HCT116 (cell line): ENCODE measurements at regions not wholly inside any gene's neighbourhood (a gene's known extent, or its start where the extent isn't known, plus 50 kb on each side); places are given as distances from the start of the nearest gene placed in this dataset.

Experiments
- ATF3 ChIP-seq: IDR thresholded peaks from 2 replicates; pipeline ENCODE4 v1.6.1; 2012
- CEBPB ChIP-seq: IDR thresholded peaks from 2 replicates; pipeline ENCODE4 v1.6.1; 2012; ENCODE audit warnings: low read depth
- CTCF ChIP-seq, 3 experiments: fragments of 200-600 bp in 1 of 3; sonication (generic) in 1 of 3; IDR thresholded peaks in 2 of 3; conservative IDR thresholded peaks in 1 of 3; 2 replicates each; pipeline ENCODE4 v1.5.1; 2012 to 2017; ENCODE audit warnings: low read depth in 2 of 3, low read length in 2 of 3, antibody characterized with exemption in 1 of 3, borderline replicate concordance in 1 of 3, control low read depth in 1 of 3, mild to moderate bottlenecking in 1 of 3, mixed read lengths in 1 of 3, mixed run types in 1 of 3, moderate library complexity in 1 of 3; ENCODE audit not compliant: insufficient read depth in 1 of 3
- EZH2 ChIP-seq: fragments of 200-600 bp; sonication (generic); IDR thresholded peaks from 2 replicates; pipeline ENCODE4 v1.6.1; 2017; ENCODE audit warnings: antibody characterized with exemption, mixed run types
- EZH2phosphoT487 ChIP-seq: fragments of 200-600 bp; IDR thresholded peaks from 2 replicates; pipeline ENCODE4 v1.6.1; 2018; ENCODE audit warnings: antibody characterized with exemption, borderline replicate concordance
- MAX ChIP-seq: IDR thresholded peaks from 2 replicates; pipeline ENCODE4 v1.6.1; 2012
- POLR2A ChIP-seq: IDR thresholded peaks from 2 replicates; pipeline ENCODE4 v1.7.0; 2011; ENCODE audit warnings: borderline replicate concordance; ENCODE audit not compliant: insufficient read depth, insufficient read length; ENCODE audit errors: extremely low read depth
- POLR2AphosphoS5 ChIP-seq: IDR thresholded peaks from 2 replicates; pipeline ENCODE4 v1.6.1; 2011; ENCODE audit warnings: mild to moderate bottlenecking, low read depth, low read length, moderate library complexity
- RAD21 ChIP-seq: IDR thresholded peaks from 2 replicates; pipeline ENCODE4 v1.6.1; 2012; ENCODE audit warnings: low read depth, mild to moderate bottlenecking
- REST ChIP-seq: IDR thresholded peaks from 2 replicates; pipeline ENCODE4 v1.6.1; 2012; ENCODE audit warnings: low read depth

- TF ChIP-seq EZH2 = no peak
- TF ChIP-seq CTCF (IDR thresholded peaks at IDR 0.05 in 2 of 3, conservative IDR thresholded peaks at IDR 0.05 in 1 of 3; ENCODE audit: borderline replicate concordance in 1 of 3, insufficient read depth in 1 of 3, low read depth in 2 of 3, low read length in 2 of 3) = no peak
- no peak for TF ChIP-seq REST
- no peak for TF ChIP-seq ATF3
- no peak for TF ChIP-seq EZH2phosphoT487
- TF ChIP-seq POLR2AphosphoS5 = no peak
- TF ChIP-seq POLR2A = no peak
- TF ChIP-seq MAX = no peak
- no peak for TF ChIP-seq RAD21
- TF ChIP-seq CEBPB = no peak
These were observed 56.5 kb upstream of the CDH18 start for GRCh38 chr5:20044460-20044859.
